GM10266 (cell line): ENCODE measurements at regions not wholly inside any gene's neighbourhood (a gene's known extent, or its start where the extent isn't known, plus 50 kb on each side); places are given as distances from the start of the nearest gene placed in this dataset.

Source experiments
- DNase-seq: peaks from one replicate; pipeline ENCODE4 v3.0.0; 2012; ENCODE audit errors: extremely low spot score
- CTCF ChIP-seq: IDR thresholded peaks from 2 replicates; pipeline ENCODE4 v1.5.1; 2012; ENCODE audit warnings: mild to moderate bottlenecking, low read depth; ENCODE audit not compliant: control insufficient read depth, insufficient read depth; ENCODE audit errors: missing control alignments

GRCh38 chr14:58751788-58752187, 114.0 kb downstream of the DACT1 start:
- no peak for TF ChIP-seq CTCF
- DNase-seq = no peak

GRCh38 chr14:58752289-58752688, 114.5 kb downstream of the DACT1 start:
- DNase-seq = no peak
- no peak for TF ChIP-seq CTCF

- DNase-seq = no peak
- no peak for TF ChIP-seq CTCF
Measured at GRCh38 chr14:58752771-58753201, 115.0 kb downstream of the DACT1 start.

- no peak for DNase-seq
- TF ChIP-seq CTCF = no peak
Measured at GRCh38 chr14:58755031-58755925, 117.5 kb downstream of the DACT1 start.

- TF ChIP-seq CTCF = no peak
- DNase-seq = no peak
Measured at GRCh38 chr14:58760121-58760520, 122.4 kb downstream of the DACT1 start.

GRCh38 chr14:58762629-58763028, 124.9 kb downstream of the DACT1 start:
- TF ChIP-seq CTCF = no peak
- DNase-seq = no peak

- no peak for DNase-seq
- TF ChIP-seq CTCF = no peak
Measured at GRCh38 chr14:58763210-58763609, 125.4 kb downstream of the DACT1 start.
